ENCODE measurements at regions not wholly inside any gene's neighbourhood (a gene's known extent, or its start where the extent isn't known, plus 50 kb on each side); places are given as distances from the start of the nearest gene placed in this dataset.

GRCh38 chr13:111418101-111418500, 97.7 kb downstream of the TEX29 start:
- TF ChIP-seq CTCF (IDR thresholded peaks at IDR 0.05; ENCODE audit: low read length) = no peak
- no peak for TF ChIP-seq EZH2 (optimal IDR thresholded peaks at IDR 0.05; ENCODE audit: low read depth, low read length)
- TF ChIP-seq EZH2phosphoT487 (IDR thresholded peaks at IDR 0.05; ENCODE audit: low read length) = no peak
